Stimulated activated CD4-positive, alpha-beta T cell treated with anti-CD3 and anti-CD28 coated beads, Interleukin-4, amount 100 ng/mL, for 48 hours (primary cell): ENCODE measurements at regions not wholly inside any gene's neighbourhood (a gene's known extent, or its start where the extent isn't known, plus 50 kb on each side); places are given as distances from the start of the nearest gene placed in this dataset.
"Not testable (repeated sequence)": the region's sequence is repeated elsewhere in the genome, so short reads cannot be mapped to it uniquely, and the experiment has no call there.

Source experiments
- DNase-seq, 2 donors: peaks; one replicate each; pipeline ENCODE4 v3.0.0-alpha.2; 2020; ENCODE audit warnings: low read depth in 2 of 2

GRCh38 chr9:41623666-41624065, 434.5 kb upstream of the ZNG1F start:
- DNase-seq: not testable (repeated sequence)

- not testable (repeated sequence) for DNase-seq
Measured at GRCh38 chr9:41619254-41619653, 430.1 kb upstream of the ZNG1F start.

- not testable (repeated sequence) for DNase-seq
Measured at GRCh38 chr9:41606961-41607547, 417.9 kb upstream of the ZNG1F start.

GRCh38 chr9:41565572-41565971, 376.5 kb upstream of the ZNG1F start:
- DNase-seq: not testable (repeated sequence)
